Erythroblast (primary cell): ENCODE measurements at regions not wholly inside any gene's neighbourhood (a gene's known extent, or its start where the extent isn't known, plus 50 kb on each side); places are given as distances from the start of the nearest gene placed in this dataset.

ENCODE experiments used
- GATA1 ChIP-seq: IDR thresholded peaks from 2 replicates; pipeline ENCODE4 v1.6.1; 2011; ENCODE audit warnings: low read depth, mild to moderate bottlenecking, control low read depth, low read length, moderate library complexity
- POLR2A ChIP-seq: IDR thresholded peaks from 2 replicates; pipeline ENCODE4 v1.6.1; 2011; ENCODE audit warnings: mild to moderate bottlenecking, low read length

DNA sequence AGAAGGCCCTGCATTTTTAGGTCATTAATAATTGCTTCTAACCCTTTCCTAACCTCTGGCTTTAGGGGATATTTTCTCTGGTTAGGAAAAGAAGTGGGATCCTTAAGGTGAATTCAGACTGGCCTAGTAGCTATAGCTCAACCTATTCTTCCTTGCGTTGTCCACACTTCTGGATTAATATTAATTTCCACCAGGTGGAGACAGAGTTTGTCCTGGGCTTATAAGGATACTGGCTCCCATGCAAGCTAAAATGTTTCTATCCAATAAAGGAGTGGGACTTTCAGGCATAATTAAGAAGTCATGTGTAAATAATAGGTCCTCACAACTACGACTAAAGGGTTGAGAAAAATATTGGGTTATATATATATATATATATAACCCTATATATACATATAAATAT is 860.0 kb upstream of the POU3F4 start:
- TF ChIP-seq POLR2A: no peak
- TF ChIP-seq GATA1: no peak
